ENCODE measurements at regions not wholly inside any gene's neighbourhood (a gene's known extent, or its start where the extent isn't known, plus 50 kb on each side); places are given as distances from the start of the nearest gene placed in this dataset.

GRCh38 chr11:106495046-106495445, 417.6 kb downstream of the AASDHPPT start:
- H3K4me1 Mint-ChIP-seq (ENCODE audit: low read depth) = no peaks in the 10 kb centered on the region
- no peaks in the 10 kb centered on the region for H3K9me3 Mint-ChIP-seq
- TF ChIP-seq CTCF (IDR thresholded peaks at IDR 0.05) = no peak
- no peaks in the 10 kb centered on the region for H3K27me3 Mint-ChIP-seq
- intact Hi-C loops (cut with micrococcal nuclease) = no loop called here
- no peaks in the 10 kb centered on the region for H3K36me3 Mint-ChIP-seq (ENCODE audit: low read depth)
- CTCF ChIA-PET = no interaction called here
- no peak overlapping the region for H3K4me3 Mint-ChIP-seq
- no peak for DNase-seq
- no peak overlapping the region for H3K27ac Mint-ChIP-seq
- POLR2A ChIA-PET = no interaction called here
- no peak for ATAC-seq

- Mint-ChIP-seq H3K9me3 (no peaks in the 10 kb centered on the region), H3K4me1 (ENCODE audit: low read depth) (no peaks in the 10 kb centered on the region), H3K27me3 (no peaks in the 10 kb centered on the region), H3K4me3 (no peak overlapping the region), H3K27ac (no peak overlapping the region), H3K36me3 (ENCODE audit: low read depth) (no peaks in the 10 kb centered on the region)
- intact Hi-C loops (cut with micrococcal nuclease) = no loop called here
- ChIA-PET CTCF (no interaction called here), POLR2A (no interaction called here)
- ATAC-seq = no peak
- TF ChIP-seq CTCF (IDR thresholded peaks at IDR 0.05) = no peak
- DNase-seq = no peak
These were observed 419.2 kb downstream of the AASDHPPT start for GRCh38 chr11:106496677-106497076.

- ChIA-PET POLR2A (no interaction called here), CTCF (no interaction called here)
- Mint-ChIP-seq H3K9me3 (no peaks in the 10 kb centered on the region), H3K27me3 (no peaks in the 10 kb centered on the region), H3K27ac (no peak overlapping the region), H3K36me3 (ENCODE audit: low read depth) (no peaks in the 10 kb centered on the region), H3K4me1 (ENCODE audit: low read depth) (no peaks in the 10 kb centered on the region), H3K4me3 (no peak overlapping the region)
- intact Hi-C loops (cut with micrococcal nuclease) = no loop called here
- ATAC-seq = no peak
- no peak for TF ChIP-seq CTCF (IDR thresholded peaks at IDR 0.05)
- DNase-seq = no peak
These were observed 419.9 kb downstream of the AASDHPPT start for GRCh38 chr11:106497321-106497720.

- Mint-ChIP-seq H3K36me3 (ENCODE audit: low read depth) (no peaks in the 10 kb centered on the region), H3K9me3 (no peaks in the 10 kb centered on the region), H3K27ac (no peak overlapping the region), H3K27me3 (no peaks in the 10 kb centered on the region), H3K4me1 (ENCODE audit: low read depth) (no peaks in the 10 kb centered on the region), H3K4me3 (no peak overlapping the region)
- no peak for TF ChIP-seq CTCF (IDR thresholded peaks at IDR 0.05)
- ATAC-seq (no peak), DNase-seq (no peak)
- intact Hi-C loops (cut with micrococcal nuclease) = no loop called here
- CTCF ChIA-PET = no interaction called here
- POLR2A ChIA-PET = no interaction called here
These were observed 420.4 kb downstream of the AASDHPPT start for GRCh38 chr11:106497822-106498221.

- Mint-ChIP-seq H3K27ac (no peak overlapping the region), H3K4me1 (ENCODE audit: low read depth) (no peaks in the 10 kb centered on the region), H3K36me3 (ENCODE audit: low read depth) (no peaks in the 10 kb centered on the region), H3K27me3 (no peaks in the 10 kb centered on the region), H3K4me3 (no peak overlapping the region), H3K9me3 (peaks cover 5% of the 10 kb centered on the region)
- ChIA-PET CTCF (no interaction called here), POLR2A (no interaction called here)
- DNase-seq (no peak), ATAC-seq (no peak)
- TF ChIP-seq CTCF (IDR thresholded peaks at IDR 0.05) = no peak
- intact Hi-C loops (cut with micrococcal nuclease) = no loop called here
These were observed 426.4 kb downstream of the AASDHPPT start for GRCh38 chr11:106503901-106504300.

Measured in activated CD8-positive, alpha-beta T cell treated with anti-CD3 and anti-CD28 coated beads for 36 hours (primary cell).